HFF-Myc (cell line): ENCODE measurements at regions not wholly inside any gene's neighbourhood (a gene's known extent, or its start where the extent isn't known, plus 50 kb on each side); places are given as distances from the start of the nearest gene placed in this dataset.

Source experiments
- DNase-seq: peaks from one replicate; pipeline ENCODE4 v3.0.0-alpha.2; 2011; ENCODE audit warnings: low read depth; ENCODE audit errors: extremely low read depth
- H3K4me3 ChIP-seq: replicated peaks from 2 replicates; pipeline ENCODE4 v1.5.1; 2011; ENCODE audit warnings: low read depth, mild to moderate bottlenecking, control low read depth, low read length
- CTCF ChIP-seq: IDR thresholded peaks from 2 replicates; pipeline ENCODE4 v1.5.1; 2012; ENCODE audit warnings: mild to moderate bottlenecking, low read depth, low read length, control low read depth; ENCODE audit errors: missing control alignments

GRCh38 chr19:20333508-20333907, 166.5 kb downstream of the ZNF486 start:
- no peak for TF ChIP-seq CTCF
- DNase-seq: no peak
- H3K4me3 ChIP-seq: no peak overlapping the region

DNA sequence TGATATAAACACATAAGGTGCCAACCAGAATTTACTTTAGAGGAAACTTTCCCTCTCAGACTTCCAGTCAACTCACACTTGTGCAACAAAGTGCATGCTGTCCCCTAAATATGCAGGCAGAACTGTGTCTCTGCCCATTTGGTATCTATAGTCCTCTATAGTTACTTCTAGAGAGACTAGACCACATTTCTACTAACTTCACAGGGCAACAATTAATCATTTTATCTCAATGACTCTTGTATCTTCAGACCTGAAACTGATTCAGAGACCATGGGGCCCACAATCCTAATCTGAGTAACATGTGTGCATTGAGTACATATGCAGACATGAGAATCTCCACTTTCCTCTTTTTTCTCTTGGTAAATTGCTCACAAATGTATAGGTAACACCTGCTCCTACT, 158.1 kb downstream of the ZNF486 start:
- no peak overlapping the region for H3K4me3 ChIP-seq
- DNase-seq: no peak
- TF ChIP-seq CTCF: no peak

- H3K4me3 ChIP-seq: no peak overlapping the region
- DNase-seq: no peak
- no peak for TF ChIP-seq CTCF
Observed at GRCh38 chr19:20321139-20321763, 154.2 kb downstream of the ZNF486 start.

DNA sequence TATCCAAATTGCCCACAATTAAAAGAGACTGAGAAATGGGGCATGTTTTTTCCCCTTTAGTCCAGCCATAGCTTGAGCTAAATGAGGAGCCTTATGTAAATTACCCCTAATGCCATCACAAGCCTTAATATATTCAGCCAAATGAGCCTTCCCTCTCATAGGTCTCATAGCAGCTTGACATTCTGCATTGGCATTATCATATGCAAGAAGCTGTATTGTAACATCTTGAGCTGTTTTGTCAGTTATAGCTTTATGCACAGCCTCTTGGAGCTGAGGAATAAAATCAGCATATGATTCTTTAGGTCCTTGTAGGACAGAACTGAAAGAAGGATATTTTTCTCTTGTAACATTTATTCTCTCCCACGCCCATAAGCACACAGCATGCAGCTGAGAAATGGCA, 153.2 kb downstream of the ZNF486 start:
- H3K4me3 ChIP-seq: no peak overlapping the region
- no peak for TF ChIP-seq CTCF
- DNase-seq: no peak

GRCh38 chr19:20318616-20319015, 151.6 kb downstream of the ZNF486 start:
- DNase-seq: no peak
- H3K4me3 ChIP-seq: no peak overlapping the region
- TF ChIP-seq CTCF: no peak

- no peak for DNase-seq
- H3K4me3 ChIP-seq: no peak overlapping the region
- no peak for TF ChIP-seq CTCF
Observed at GRCh38 chr19:20315543-20315942, 148.5 kb downstream of the ZNF486 start.

DNA sequence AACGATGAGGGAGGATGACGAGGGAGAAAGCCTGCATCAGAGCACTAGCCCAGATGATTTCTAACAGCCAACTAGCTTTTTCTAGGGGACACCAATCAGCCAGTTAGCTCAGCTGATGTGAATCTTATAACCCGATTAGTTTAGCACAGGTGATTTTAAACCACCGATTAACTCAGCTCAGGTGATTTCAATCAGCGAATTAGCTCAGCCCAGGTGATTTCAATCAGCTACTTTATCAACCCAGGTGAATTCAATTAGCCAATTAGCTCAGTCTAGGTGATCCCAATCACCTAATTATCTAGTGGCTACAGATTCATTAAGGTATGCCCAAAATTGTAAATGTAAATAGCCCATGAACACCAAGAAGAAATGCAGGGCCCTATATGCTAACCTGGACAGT, 146.9 kb downstream of the ZNF486 start:
- no peak for DNase-seq
- H3K4me3 ChIP-seq: no peak overlapping the region
- TF ChIP-seq CTCF: no peak
